Liver (tissue), 8 donors: ENCODE measurements at regions not wholly inside any gene's neighbourhood (a gene's known extent, or its start where the extent isn't known, plus 50 kb on each side); places are given as distances from the start of the nearest gene placed in this dataset.
A peak's percentile ranks its signal among the peaks of the same experiment; 100 is the strongest.

Experiments
- DNase-seq: peaks from one replicate; pipeline ENCODE4 v3.0.0-alpha.2; 2017; ENCODE audit warnings: low spot score
- H3K27ac ChIP-seq, 2 donors: one replicate each; pipeline ENCODE4 v1.7.0; 2013; ENCODE audit warnings: inconsistent platforms in 2 of 2, low read length in 2 of 2, control low read depth in 1 of 2, low read depth in 1 of 2, mild to moderate bottlenecking in 1 of 2
- H3K27me3 ChIP-seq, 4 donors: one replicate each; pipeline versions ENCODE4 v1.6.1 to v1.7.0; 2013; ENCODE audit warnings: low read length in 3 of 4, inconsistent platforms in 1 of 4, mild to moderate bottlenecking in 1 of 4, moderate library complexity in 1 of 4; ENCODE audit not compliant: control insufficient read depth in 4 of 4, insufficient read depth in 4 of 4
- H3K36me3 ChIP-seq, 4 donors: one replicate each; pipeline versions ENCODE4 v1.6.1 to v1.7.0; 2013; ENCODE audit warnings: low read length in 3 of 4, mild to moderate bottlenecking in 3 of 4, low read depth in 1 of 4, moderate library complexity in 1 of 4; ENCODE audit not compliant: control insufficient read depth in 4 of 4, insufficient read depth in 3 of 4
- H3K4me1 ChIP-seq, 4 donors: one replicate each; pipeline versions ENCODE4 v1.6.1 to v1.7.0; 2013; ENCODE audit warnings: low read length in 3 of 4, mild to moderate bottlenecking in 3 of 4, moderate library complexity in 1 of 4; ENCODE audit not compliant: control insufficient read depth in 4 of 4, insufficient read depth in 4 of 4
- H3K4me3 ChIP-seq, 3 donors: one replicate each; pipeline versions ENCODE4 v1.6.1 to v1.7.0; 2013; ENCODE audit warnings: low read length in 3 of 3, control low read depth in 1 of 3, low read depth in 1 of 3, mild to moderate bottlenecking in 1 of 3
- H3K9ac ChIP-seq, 2 donors: one replicate each; pipeline ENCODE4 v1.7.0; 2013; ENCODE audit warnings: low read length in 2 of 2, mild to moderate bottlenecking in 2 of 2, moderate library complexity in 2 of 2, control low read depth in 1 of 2, low read depth in 1 of 2
- H3K9me3 ChIP-seq, 4 donors: one replicate each; pipeline versions ENCODE4 v1.6.1 to v1.7.0; 2013; ENCODE audit warnings: low read length in 3 of 4; ENCODE audit not compliant: control insufficient read depth in 4 of 4
- CTCF ChIP-seq: fragments of 150-350 bp; IDR thresholded peaks from 2 replicates; pipeline ENCODE4 v1.5.1; 2017; ENCODE audit warnings: improper control_type of control experiment, low read depth, low read length; ENCODE audit not compliant: missing input control
- EGR1 ChIP-seq, 2 donors: IDR thresholded peaks; 2 replicates each; pipeline ENCODE4 v1.6.1; 2016 to 2018; ENCODE audit warnings: antibody characterized with exemption in 2 of 2, low read depth in 2 of 2
- FOXA1 ChIP-seq: IDR thresholded peaks from 2 replicates; pipeline ENCODE4 v1.6.1; 2016; ENCODE audit warnings: antibody characterized with exemption
- FOXA2 ChIP-seq: IDR thresholded peaks from 2 replicates; pipeline ENCODE4 v1.6.1; 2016; ENCODE audit warnings: antibody characterized with exemption
- GABPA ChIP-seq, 2 donors: IDR thresholded peaks in 1 of 2; conservative IDR thresholded peaks in 1 of 2; 2 replicates each; pipeline ENCODE4 v1.6.1; 2016; ENCODE audit warnings: antibody characterized with exemption in 2 of 2, mild to moderate bottlenecking in 1 of 2, moderate library complexity in 1 of 2
- HNF4A ChIP-seq, 2 donors: conservative IDR thresholded peaks; 2 replicates each; pipeline ENCODE4 v1.6.1; 2016; ENCODE audit warnings: antibody characterized with exemption in 2 of 2, mild to moderate bottlenecking in 2 of 2
- HNF4G ChIP-seq: IDR thresholded peaks from 2 replicates; pipeline ENCODE4 v1.6.1; 2016; ENCODE audit warnings: antibody characterized with exemption
- JUND ChIP-seq, 2 donors: IDR thresholded peaks; 2 replicates each; pipeline ENCODE4 v1.6.1; 2016; ENCODE audit warnings: antibody characterized with exemption in 2 of 2
- MAX ChIP-seq: IDR thresholded peaks from 2 replicates; pipeline ENCODE4 v1.6.1; 2016; ENCODE audit warnings: antibody characterized with exemption
- NR2F2 ChIP-seq: IDR thresholded peaks from 2 replicates; pipeline ENCODE4 v1.6.1; 2016; ENCODE audit warnings: antibody characterized with exemption
- RAD21 ChIP-seq, 2 donors: IDR thresholded peaks; 2 replicates each; pipeline ENCODE4 v1.6.1; 2016; ENCODE audit warnings: antibody characterized with exemption in 2 of 2, mild to moderate bottlenecking in 2 of 2
- SP1 ChIP-seq: IDR thresholded peaks from 2 replicates; pipeline ENCODE4 v1.6.1; 2018; ENCODE audit warnings: antibody characterized with exemption, mild to moderate bottlenecking
- whole genome bisulfite sequencing: extraction: QIAGEN DNeasy Blood & Tissue Kit; methylation state at CpG from one replicate; pipeline ENCODE4 v1.1.7; 2013; 5-methylcytosine and 5-hydroxymethylcytosine counted together
- TF ChIP-seq, protein P1 (sequence below): IDR thresholded peaks from 2 replicates; pipeline ENCODE4 v1.6.1; 2016; ENCODE audit warnings: antibody characterized with exemption
- TF ChIP-seq, protein P2 (sequence below): IDR thresholded peaks from 2 replicates; pipeline ENCODE4 v1.6.1; 2016; ENCODE audit warnings: antibody characterized with exemption
- donor health status: healthy.
- donor health status: healthy.
- donor health status: healthy.
- donor health status: healthy.
- donor health status: healthy.

DNA sequence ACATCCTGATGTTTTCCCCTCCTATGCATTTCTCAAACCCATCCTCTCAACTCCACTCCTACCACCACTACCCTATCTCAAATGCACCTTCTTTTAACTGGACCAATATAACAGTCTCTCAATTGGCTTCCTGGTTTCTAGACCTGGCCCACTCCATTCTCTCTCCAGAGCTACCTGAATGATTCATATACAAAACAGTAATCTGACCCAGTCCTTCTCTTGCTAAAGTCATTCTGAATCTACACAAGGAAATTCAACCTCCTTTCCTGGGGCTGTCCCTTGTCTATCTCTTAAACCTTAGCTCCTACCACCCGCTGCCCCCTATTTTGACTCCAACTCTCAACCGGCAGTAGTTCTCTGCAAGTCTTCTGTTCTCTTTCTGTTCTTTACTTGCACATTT lies 97.2 kb downstream of the PCSK1 start:
- Histone ChIP-seq H3K27me3 (no peaks in the 10 kb centered on the region), H3K27ac (peak overlapping the region; percentile 60 to 86), H3K4me3 (no peak overlapping the region), H3K36me3 (no peaks in the 10 kb centered on the region), H3K9me3 (no peaks in the 10 kb centered on the region), H3K9ac (peak overlapping the region in 1 of 2 donors; percentile 72), H3K4me1 (peaks cover 9 to 71% (median 54%) of the 10 kb centered on the region in 4 donors)
- DNase-seq: no peak
- no peak for TF ChIP-seq NR2F2
- TF ChIP-seq HNF4G: no peak
- TF ChIP-seq, protein P1, sequence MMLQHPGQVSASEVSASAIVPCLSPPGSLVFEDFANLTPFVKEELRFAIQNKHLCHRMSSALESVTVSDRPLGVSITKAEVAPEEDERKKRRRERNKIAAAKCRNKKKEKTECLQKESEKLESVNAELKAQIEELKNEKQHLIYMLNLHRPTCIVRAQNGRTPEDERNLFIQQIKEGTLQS: no peak
- no peak for TF ChIP-seq JUND (IDR thresholded peaks at IDR 0.05)
- no peak for TF ChIP-seq RAD21 (IDR thresholded peaks at IDR 0.05)
- no peak for TF ChIP-seq GABPA (IDR thresholded peaks at IDR 0.05 in 1 of 2, conservative IDR thresholded peaks at IDR 0.05 in 1 of 2)
- TF ChIP-seq CTCF: no peak
- no peak for TF ChIP-seq HNF4A (conservative IDR thresholded peaks at IDR 0.05)
- TF ChIP-seq, protein P2, sequence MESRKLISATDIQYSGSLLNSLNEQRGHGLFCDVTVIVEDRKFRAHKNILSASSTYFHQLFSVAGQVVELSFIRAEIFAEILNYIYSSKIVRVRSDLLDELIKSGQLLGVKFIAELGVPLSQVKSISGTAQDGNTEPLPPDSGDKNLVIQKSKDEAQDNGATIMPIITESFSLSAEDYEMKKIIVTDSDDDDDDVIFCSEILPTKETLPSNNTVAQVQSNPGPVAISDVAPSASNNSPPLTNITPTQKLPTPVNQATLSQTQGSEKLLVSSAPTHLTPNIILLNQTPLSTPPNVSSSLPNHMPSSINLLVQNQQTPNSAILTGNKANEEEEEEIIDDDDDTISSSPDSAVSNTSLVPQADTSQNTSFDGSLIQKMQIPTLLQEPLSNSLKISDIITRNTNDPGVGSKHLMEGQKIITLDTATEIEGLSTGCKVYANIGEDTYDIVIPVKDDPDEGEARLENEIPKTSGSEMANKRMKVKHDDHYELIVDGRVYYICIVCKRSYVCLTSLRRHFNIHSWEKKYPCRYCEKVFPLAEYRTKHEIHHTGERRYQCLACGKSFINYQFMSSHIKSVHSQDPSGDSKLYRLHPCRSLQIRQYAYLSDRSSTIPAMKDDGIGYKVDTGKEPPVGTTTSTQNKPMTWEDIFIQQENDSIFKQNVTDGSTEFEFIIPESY: no peak
- no peak for TF ChIP-seq FOXA2
- TF ChIP-seq FOXA1: no peak
- no peak for TF ChIP-seq SP1
- 81% methylated on average over 2 of the region's 2 CpGs for WGBS

GRCh38 chr5:96333391-96333790 lies 99.7 kb downstream of the PCSK1 start:
- Histone ChIP-seq H3K4me1 (peaks cover 8 to 56% (median 42%) of the 10 kb centered on the region in 4 donors), H3K27me3 (no peaks in the 10 kb centered on the region), H3K9me3 (no peaks in the 10 kb centered on the region), H3K9ac (peak overlapping the region; percentile 23 to 75), H3K4me3 (no peak overlapping the region), H3K36me3 (no peaks in the 10 kb centered on the region), H3K27ac (peak overlapping the region; percentile 72 to 85)
- 67% methylated on average over 4 of the region's 4 CpGs for WGBS
- TF ChIP-seq JUND (IDR thresholded peaks at IDR 0.05) (no peak), SP1 (no peak), RAD21 (IDR thresholded peaks at IDR 0.05) (no peak), CTCF (no peak), EGR1 (IDR thresholded peaks at IDR 0.05; ENCODE audit: low read depth in 2 of 2) (no peak), FOXA1 (no peak), MAX (no peak), GABPA (IDR thresholded peaks at IDR 0.05 in 1 of 2, conservative IDR thresholded peaks at IDR 0.05 in 1 of 2) (no peak), HNF4G (no peak)
- TF ChIP-seq, protein P2: no peak
- TF ChIP-seq, protein P1: no peak
- no peak for DNase-seq
